ENCODE measurements at regions not wholly inside any gene's neighbourhood (a gene's known extent, or its start where the extent isn't known, plus 50 kb on each side); places are given as distances from the start of the nearest gene placed in this dataset.
A peak's percentile ranks its signal among the peaks of the same experiment; 100 is the strongest.

GRCh38 chr2:133865141-133865540, 296.9 kb upstream of the NCKAP5 start:
- no peak overlapping the region for H3K9ac ChIP-seq (ENCODE audit: insufficient read depth, low read length)
- no peak overlapping the region for H3K27ac ChIP-seq (ENCODE audit: insufficient read depth, low read length)
- no peaks in the 10 kb centered on the region for H3K36me3 ChIP-seq (ENCODE audit: control insufficient read depth, insufficient read depth, low read length)
- H3K79me2 ChIP-seq (ENCODE audit: control insufficient read depth, insufficient read depth, low read length) = no peaks in the 10 kb centered on the region
- no peak overlapping the region for H2AFZ ChIP-seq (ENCODE audit: low read length)
- H3K4me3 ChIP-seq (replicated peaks in 1 of 4; ENCODE audit: control extremely low read depth in 1 of 4, insufficient read depth in 1 of 4, low read depth in 3 of 4, low read length in 4 of 4) = no peak overlapping the region
- H3K27me3 ChIP-seq (ENCODE audit: control insufficient read depth, insufficient read depth, low read length) = no peaks in the 10 kb centered on the region
- H3K9me3 ChIP-seq (ENCODE audit: control insufficient read depth, insufficient read depth, low read depth, low read length) = no peaks in the 10 kb centered on the region
- TF ChIP-seq EZH2 (IDR thresholded peaks at IDR 0.05; ENCODE audit: low read length, missing control alignments) (no peak), CTCF (conservative IDR thresholded peaks at IDR 0.05 in 1 of 2, IDR thresholded peaks at IDR 0.05 in 1 of 2; ENCODE audit: low read depth in 1 of 2, low read length in 2 of 2) (no peak)
- DNase-seq (ENCODE audit: low read depth in 2 of 2) = no peak
- H3K4me2 ChIP-seq (ENCODE audit: extremely low read depth, insufficient read depth, low read length) = no peak overlapping the region
- H3K4me1 ChIP-seq (ENCODE audit: control insufficient read depth, extremely low read depth, insufficient read depth, low read length) = no peaks in the 10 kb centered on the region
- no peaks in the 10 kb centered on the region for H4K20me1 ChIP-seq (ENCODE audit: control insufficient read depth, extremely low read depth, insufficient read depth, low read length)

GRCh38 chr2:133867166-133867565, 298.9 kb upstream of the NCKAP5 start:
- no peaks in the 10 kb centered on the region for H3K36me3 ChIP-seq (ENCODE audit: control insufficient read depth, insufficient read depth, low read length)
- TF ChIP-seq CTCF (conservative IDR thresholded peaks at IDR 0.05 in 1 of 2, IDR thresholded peaks at IDR 0.05 in 1 of 2; ENCODE audit: low read depth in 1 of 2, low read length in 2 of 2) = no peak
- no peak for TF ChIP-seq EZH2 (IDR thresholded peaks at IDR 0.05; ENCODE audit: low read length, missing control alignments)
- H3K79me2 ChIP-seq (ENCODE audit: control insufficient read depth, insufficient read depth, low read length) = no peaks in the 10 kb centered on the region
- no peak overlapping the region for H3K4me3 ChIP-seq (replicated peaks in 1 of 4; ENCODE audit: control extremely low read depth in 1 of 4, insufficient read depth in 1 of 4, low read depth in 3 of 4, low read length in 4 of 4)
- no peaks in the 10 kb centered on the region for H3K27me3 ChIP-seq (ENCODE audit: control insufficient read depth, insufficient read depth, low read length)
- no peak overlapping the region for H3K4me2 ChIP-seq (ENCODE audit: extremely low read depth, insufficient read depth, low read length)
- no peaks in the 10 kb centered on the region for H4K20me1 ChIP-seq (ENCODE audit: control insufficient read depth, extremely low read depth, insufficient read depth, low read length)
- no peak overlapping the region for H3K27ac ChIP-seq (ENCODE audit: insufficient read depth, low read length)
- H3K9me3 ChIP-seq (ENCODE audit: control insufficient read depth, insufficient read depth, low read depth, low read length) = no peaks in the 10 kb centered on the region
- no peak overlapping the region for H3K9ac ChIP-seq (ENCODE audit: insufficient read depth, low read length)
- H3K4me1 ChIP-seq (ENCODE audit: control insufficient read depth, extremely low read depth, insufficient read depth, low read length) = no peaks in the 10 kb centered on the region
- DNase-seq (ENCODE audit: low read depth in 2 of 2) = peak in 1 of 2 donors; percentile 33
- H2AFZ ChIP-seq (ENCODE audit: low read length) = no peak overlapping the region

GRCh38 chr2:133871545-133872209, 303.4 kb upstream of the NCKAP5 start:
- H4K20me1 ChIP-seq (ENCODE audit: control insufficient read depth, extremely low read depth, insufficient read depth, low read length) = no peaks in the 10 kb centered on the region
- H3K9me3 ChIP-seq (ENCODE audit: control insufficient read depth, insufficient read depth, low read depth, low read length) = no peaks in the 10 kb centered on the region
- H3K9ac ChIP-seq (ENCODE audit: insufficient read depth, low read length) = no peak overlapping the region
- no peak overlapping the region for H3K27ac ChIP-seq (ENCODE audit: insufficient read depth, low read length)
- no peaks in the 10 kb centered on the region for H3K4me1 ChIP-seq (ENCODE audit: control insufficient read depth, extremely low read depth, insufficient read depth, low read length)
- H3K79me2 ChIP-seq (ENCODE audit: control insufficient read depth, insufficient read depth, low read length) = no peaks in the 10 kb centered on the region
- peaks cover 3% of the 10 kb centered on the region for H3K27me3 ChIP-seq (ENCODE audit: control insufficient read depth, insufficient read depth, low read length)
- H3K4me3 ChIP-seq (replicated peaks in 1 of 4; ENCODE audit: control extremely low read depth in 1 of 4, insufficient read depth in 1 of 4, low read depth in 3 of 4, low read length in 4 of 4) = no peak overlapping the region
- H3K4me2 ChIP-seq (ENCODE audit: extremely low read depth, insufficient read depth, low read length) = no peak overlapping the region
- H3K36me3 ChIP-seq (ENCODE audit: control insufficient read depth, insufficient read depth, low read length) = no peaks in the 10 kb centered on the region
- TF ChIP-seq CTCF (conservative IDR thresholded peaks at IDR 0.05 in 1 of 2, IDR thresholded peaks at IDR 0.05 in 1 of 2; ENCODE audit: low read depth in 1 of 2, low read length in 2 of 2) (no peak), EZH2 (IDR thresholded peaks at IDR 0.05; ENCODE audit: low read length, missing control alignments) (no peak)
- no peak overlapping the region for H2AFZ ChIP-seq (ENCODE audit: low read length)
- peak in 1 of 2 donors; percentile 8 for DNase-seq (ENCODE audit: low read depth in 2 of 2)
